ENCODE measurements at regions not wholly inside any gene's neighbourhood (a gene's known extent, or its start where the extent isn't known, plus 50 kb on each side); places are given as distances from the start of the nearest gene placed in this dataset.

DNA sequence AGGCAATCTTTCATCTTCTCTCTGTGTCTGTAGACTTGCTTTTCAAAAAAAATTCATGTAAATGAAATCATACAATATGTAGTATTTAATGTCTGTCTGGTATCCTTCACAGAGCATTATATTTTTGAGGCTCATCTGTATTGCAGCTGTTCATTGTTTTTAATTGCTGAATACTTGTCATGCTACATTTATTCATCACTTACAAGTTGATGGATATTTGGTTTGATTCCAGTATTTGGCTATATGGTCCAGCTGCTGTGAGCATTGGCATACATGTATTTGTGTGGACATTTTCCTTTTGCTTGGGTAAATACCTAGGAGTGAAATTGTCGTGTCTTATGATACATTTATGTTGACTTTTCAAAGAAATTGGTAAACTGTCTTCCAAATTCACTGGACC, 441.4 kb downstream of the DCDC2C start:
- TF ChIP-seq CTCF (conservative IDR thresholded peaks at IDR 0.05; ENCODE audit: low read length) (no peak), EZH2phosphoT487 (IDR thresholded peaks at IDR 0.05; ENCODE audit: borderline replicate concordance) (no peak)
